ENCODE measurements at regions not wholly inside any gene's neighbourhood (a gene's known extent, or its start where the extent isn't known, plus 50 kb on each side); places are given as distances from the start of the nearest gene placed in this dataset.
"Not testable (repeated sequence)": the region's sequence is repeated elsewhere in the genome, so short reads cannot be mapped to it uniquely, and the experiment has no call there.

GRCh38 chr13:69234171-69234570, 873.5 kb upstream of the ATXN8OS start:
- DNase-seq, result no peak

- no peak for DNase-seq
Observed at GRCh38 chr13:69226427-69226826, 881.2 kb upstream of the ATXN8OS start.

GRCh38 chr13:69221633-69222498, 885.8 kb upstream of the ATXN8OS start:
- not testable (repeated sequence) for DNase-seq

- no peak for DNase-seq
Observed at GRCh38 chr13:69213396-69213795, 894.2 kb upstream of the ATXN8OS start.

- DNase-seq, result no peak
Observed at GRCh38 chr13:69204620-69205019, 903.0 kb upstream of the ATXN8OS start.

- DNase-seq, result no peak
Observed at GRCh38 chr13:69202996-69203395, 904.6 kb upstream of the ATXN8OS start.

- DNase-seq, result no peak
Observed at GRCh38 chr13:69199664-69200063, 908.0 kb upstream of the ATXN8OS start.

GRCh38 chr13:69198706-69199105, 908.9 kb upstream of the ATXN8OS start:
- DNase-seq, result no peak

- DNase-seq, result no peak
Observed at GRCh38 chr13:69194130-69194529, 913.5 kb upstream of the ATXN8OS start.

- DNase-seq, result no peak
Observed at GRCh38 chr13:69180034-69180433, 927.6 kb upstream of the ATXN8OS start.

GRCh38 chr13:69178000-69178399, 929.6 kb upstream of the ATXN8OS start:
- DNase-seq, result no peak

- no peak for DNase-seq
Observed at GRCh38 chr13:69168436-69168835, 939.2 kb upstream of the ATXN8OS start.

- no peak for DNase-seq
Observed at GRCh38 chr13:69155136-69155535, 952.5 kb upstream of the ATXN8OS start.

- no peak for DNase-seq
Observed at GRCh38 chr13:69142101-69142500, 965.5 kb upstream of the ATXN8OS start.

- no peak for DNase-seq
Observed at GRCh38 chr13:69124996-69125395, 982.6 kb upstream of the ATXN8OS start.

GRCh38 chr13:69109891-69110525, 997.6 kb upstream of the ATXN8OS start:
- no peak for DNase-seq

GRCh38 chr13:69108486-69108885, 999.1 kb upstream of the ATXN8OS start:
- DNase-seq, result no peak

- no peak for DNase-seq
Observed at GRCh38 chr13:69107436-69107835, 1000.2 kb upstream of the ATXN8OS start.

GRCh38 chr13:69101841-69102240, 1005.8 kb upstream of the ATXN8OS start:
- no peak for DNase-seq

GRCh38 chr13:69094485-69094884, 1013.1 kb upstream of the ATXN8OS start:
- DNase-seq, result no peak

GRCh38 chr13:69092615-69093322, 1014.9 kb upstream of the ATXN8OS start:
- DNase-seq, result no peak

- no peak for DNase-seq
Observed at GRCh38 chr13:69077267-69077666, 1030.4 kb upstream of the ATXN8OS start.

- DNase-seq, result no peak
Observed at GRCh38 chr13:69069554-69070133, 1038.0 kb upstream of the ATXN8OS start.

Data from NCI-H774 (cell line).